Activated CD8-positive, alpha-beta T cell treated with anti-CD3 and anti-CD28 coated beads, Interleukin-2, amount 10 ng/mL, durations not matched to agents 7 days and 5 days (primary cell): ENCODE measurements at regions not wholly inside any gene's neighbourhood (a gene's known extent, or its start where the extent isn't known, plus 50 kb on each side); places are given as distances from the start of the nearest gene placed in this dataset.

Experiments used
- ATAC-seq: fragments of 150-1000 bp; cut with Tn5 transposase; one replicate; pipeline ENCODE4 v1.10.0; 2021; ENCODE audit warnings: moderate library complexity
- CTCF ChIA-PET: fragments of 350-600 bp; sonication (Branson Sonifier 250); formaldehyde crosslinking; loops from one replicate; lab custom pipeline; 2021; ENCODE audit warnings: antibody characterized with exemption; lab: Charles Lee
- POLR2A ChIA-PET: fragments of 350-600 bp; sonication (Branson Sonifier 250); formaldehyde crosslinking; loops from one replicate; lab custom pipeline; 2021; ENCODE audit warnings: antibody characterized with exemption; lab: Charles Lee
- DNase-seq: peaks from one replicate; pipeline ENCODE4 v3.0.0-alpha.2; 2020
- H3K27ac Mint-ChIP-seq: one replicate; pipeline ENCODE4 v1.8.0; 2021; ENCODE audit warnings: mild to moderate bottlenecking, mixed read lengths
- H3K27me3 Mint-ChIP-seq: one replicate; pipeline ENCODE4 v1.8.0; 2021; ENCODE audit warnings: low read depth, mixed read lengths
- H3K36me3 Mint-ChIP-seq: one replicate; pipeline ENCODE4 v1.8.0; 2021; ENCODE audit warnings: low read depth, mixed read lengths
- H3K4me1 Mint-ChIP-seq: one replicate; pipeline ENCODE4 v1.8.0; 2021; ENCODE audit warnings: low read depth, mixed read lengths
- H3K4me3 Mint-ChIP-seq: one replicate; pipeline ENCODE4 v1.8.0; 2021; ENCODE audit warnings: mild to moderate bottlenecking, mixed read lengths
- H3K9me3 Mint-ChIP-seq: one replicate; pipeline ENCODE4 v1.8.0; 2022; ENCODE audit warnings: mixed read lengths; ENCODE audit not compliant: insufficient read depth

- no peaks in the 10 kb centered on the region for H3K9me3 Mint-ChIP-seq
Observed at GRCh38 chr18:26654616-26655524, 106.5 kb upstream of the KCTD1 start.

GRCh38 chr18:26653943-26654615 is 105.7 kb upstream of the KCTD1 start:
- Mint-ChIP-seq H3K9me3 (no peaks in the 10 kb centered on the region), H3K27me3 (peaks cover 73% of the 10 kb centered on the region), H3K4me1 (peaks cover 13% of the 10 kb centered on the region), H3K36me3 (peaks cover 4% of the 10 kb centered on the region), H3K27ac (no peak overlapping the region), H3K4me3 (no peak overlapping the region)
- DNase-seq (no peak), ATAC-seq (no peak)
- CTCF ChIA-PET, result interaction anchor here (0.8 kb wide), 1 partner anchor 270 kb away, joined by 3 read pairs; no protein-coding TSS in a partner anchor
- POLR2A ChIA-PET, result no interaction called here

More at GRCh38 chr18:26654616-26655524, 106.5 kb upstream of the KCTD1 start:
- ChIA-PET CTCF (no interaction called here), POLR2A (no interaction called here)
- H3K4me3 Mint-ChIP-seq, result peak overlapping the region; percentile 42
- no peak for ATAC-seq
- peaks cover 75% of the 10 kb centered on the region for H3K27me3 Mint-ChIP-seq
- no peak overlapping the region for H3K27ac Mint-ChIP-seq
- peaks cover 4% of the 10 kb centered on the region for H3K36me3 Mint-ChIP-seq
- no peak for DNase-seq
- peaks cover 13% of the 10 kb centered on the region for H3K4me1 Mint-ChIP-seq

- ChIA-PET CTCF (no interaction called here), POLR2A (no interaction called here)
- Mint-ChIP-seq H3K27ac (no peak overlapping the region), H3K27me3 (peaks cover 58% of the 10 kb centered on the region), H3K9me3 (no peaks in the 10 kb centered on the region), H3K36me3 (peaks cover 4% of the 10 kb centered on the region), H3K4me1 (peaks cover 11% of the 10 kb centered on the region), H3K4me3 (no peak overlapping the region)
- ATAC-seq (no peak), DNase-seq (no peak)
Observed at GRCh38 chr18:26652501-26652900, 104.1 kb upstream of the KCTD1 start.

GRCh38 chr18:26650310-26651268 is 102.2 kb upstream of the KCTD1 start:
- H3K36me3 Mint-ChIP-seq, result no peaks in the 10 kb centered on the region
- H3K4me3 Mint-ChIP-seq, result no peak overlapping the region
- H3K4me1 Mint-ChIP-seq, result peaks cover 5% of the 10 kb centered on the region
- H3K9me3 Mint-ChIP-seq, result no peaks in the 10 kb centered on the region
- H3K27me3 Mint-ChIP-seq, result peaks cover 49% of the 10 kb centered on the region
- H3K27ac Mint-ChIP-seq, result no peak overlapping the region
- ATAC-seq (no peak), DNase-seq (no peak)
- POLR2A ChIA-PET, result no interaction called here
- CTCF ChIA-PET, result no interaction called here

- no peak overlapping the region for H3K27ac Mint-ChIP-seq
- no peak overlapping the region for H3K4me3 Mint-ChIP-seq
- POLR2A ChIA-PET, result no interaction called here
- H3K9me3 Mint-ChIP-seq, result no peaks in the 10 kb centered on the region
- CTCF ChIA-PET, result interaction anchor here (0.9 to 1.2 kb wide), 2 partner anchors 28 to 60 kb away, joined by 4 to 6 read pairs; no protein-coding TSS in a partner anchor
- H3K4me1 Mint-ChIP-seq, result no peaks in the 10 kb centered on the region
- ATAC-seq (no peak), DNase-seq (no peak)
- peaks cover 36% of the 10 kb centered on the region for H3K27me3 Mint-ChIP-seq
- no peaks in the 10 kb centered on the region for H3K36me3 Mint-ChIP-seq
Observed at GRCh38 chr18:26649193-26649543, 100.8 kb upstream of the KCTD1 start.

GRCh38 chr18:26648509-26649192 is 100.3 kb upstream of the KCTD1 start:
- no peak for DNase-seq
- Mint-ChIP-seq H3K4me3 (no peak overlapping the region), H3K27me3 (peaks cover 34% of the 10 kb centered on the region), H3K9me3 (no peaks in the 10 kb centered on the region), H3K4me1 (no peaks in the 10 kb centered on the region), H3K27ac (no peak overlapping the region), H3K36me3 (no peaks in the 10 kb centered on the region)
- ChIA-PET POLR2A (no interaction called here), CTCF (interaction anchor here (0.9 to 1.2 kb wide), 2 partner anchors 27 to 61 kb away, joined by 4 to 6 read pairs; no protein-coding TSS in a partner anchor)
- no peak for ATAC-seq

- H3K27ac Mint-ChIP-seq, result no peak overlapping the region
Observed at GRCh38 chr18:26646901-26647300, 98.5 kb upstream of the KCTD1 start.

GRCh38 chr18:26642440-26643348 is 94.3 kb upstream of the KCTD1 start:
- H3K4me3 Mint-ChIP-seq, result no peak overlapping the region
- H3K27ac Mint-ChIP-seq, result no peak overlapping the region

More at GRCh38 chr18:26646901-26647300, 98.5 kb upstream of the KCTD1 start:
- H3K4me3 Mint-ChIP-seq, result no peak overlapping the region
- DNase-seq, result no peak
- no peak for ATAC-seq
- H3K9me3 Mint-ChIP-seq, result no peaks in the 10 kb centered on the region
- H3K36me3 Mint-ChIP-seq, result no peaks in the 10 kb centered on the region
- CTCF ChIA-PET, result no interaction called here
- H3K4me1 Mint-ChIP-seq, result no peaks in the 10 kb centered on the region
- POLR2A ChIA-PET, result no interaction called here
- H3K27me3 Mint-ChIP-seq, result peaks cover 33% of the 10 kb centered on the region

GRCh38 chr18:26640541-26640940 is 92.2 kb upstream of the KCTD1 start:
- H3K27ac Mint-ChIP-seq, result no peak overlapping the region
- H3K4me3 Mint-ChIP-seq, result no peak overlapping the region
- CTCF ChIA-PET, result no interaction called here
- H3K4me1 Mint-ChIP-seq, result no peaks in the 10 kb centered on the region
- POLR2A ChIA-PET, result no interaction called here
- peaks cover 16% of the 10 kb centered on the region for H3K27me3 Mint-ChIP-seq
- no peaks in the 10 kb centered on the region for H3K36me3 Mint-ChIP-seq
- H3K9me3 Mint-ChIP-seq, result no peaks in the 10 kb centered on the region
- DNase-seq, result no peak
- no peak for ATAC-seq

More at GRCh38 chr18:26642440-26643348, 94.3 kb upstream of the KCTD1 start:
- ATAC-seq (no peak), DNase-seq (no peak)
- Mint-ChIP-seq H3K27me3 (peaks cover 16% of the 10 kb centered on the region), H3K4me1 (no peaks in the 10 kb centered on the region), H3K36me3 (no peaks in the 10 kb centered on the region), H3K9me3 (no peaks in the 10 kb centered on the region)
- POLR2A ChIA-PET, result no interaction called here
- CTCF ChIA-PET, result no interaction called here

GRCh38 chr18:26639149-26639548 is 90.8 kb upstream of the KCTD1 start:
- ChIA-PET CTCF (no interaction called here), POLR2A (no interaction called here)
- Mint-ChIP-seq H3K4me3 (no peak overlapping the region), H3K27me3 (peaks cover 16% of the 10 kb centered on the region), H3K27ac (no peak overlapping the region), H3K4me1 (no peaks in the 10 kb centered on the region), H3K9me3 (no peaks in the 10 kb centered on the region), H3K36me3 (no peaks in the 10 kb centered on the region)
- ATAC-seq (no peak), DNase-seq (no peak)
